GM12891 (cell line): ENCODE measurements at regions not wholly inside any gene's neighbourhood (a gene's known extent, or its start where the extent isn't known, plus 50 kb on each side); places are given as distances from the start of the nearest gene placed in this dataset.
A peak's percentile ranks its signal among the peaks of the same experiment; 100 is the strongest.

Source experiments
- DNase-seq: peaks from one replicate; pipeline ENCODE4 v3.0.0; 2011; ENCODE audit warnings: low spot score; ENCODE audit not compliant: insufficient read length
- FAIRE-seq: peaks from 2 replicates; lab custom pipeline; 2011; peaks lifted over from hg19 to GRCh38; lab: Jason Lieb, UNC
- PAX5 ChIP-seq: IDR thresholded peaks from 2 replicates; pipeline ENCODE4 v1.6.1; 2011; ENCODE audit warnings: low read length, moderate library complexity, mild to moderate bottlenecking; ENCODE audit not compliant: insufficient read depth, severe bottlenecking
- POLR2A ChIP-seq: IDR thresholded peaks from 2 replicates; pipeline ENCODE4 v1.6.1; 2011; ENCODE audit warnings: low read depth, low read length, control low read depth
- POLR2AphosphoS5 ChIP-seq: IDR thresholded peaks from 2 replicates; pipeline ENCODE4 v1.6.1; 2011; ENCODE audit warnings: low read depth, low read length, control low read depth
- POU2F2 ChIP-seq: IDR thresholded peaks from 2 replicates; pipeline ENCODE4 v1.6.1; 2011; ENCODE audit warnings: low read depth, mild to moderate bottlenecking, control low read depth, low read length, moderate library complexity
- SPI1 ChIP-seq: IDR thresholded peaks from 2 replicates; pipeline ENCODE4 v1.6.1; 2011; ENCODE audit warnings: low read depth, low read length, control low read depth
- TAF1 ChIP-seq: IDR thresholded peaks from 2 replicates; pipeline ENCODE4 v1.6.1; 2011; ENCODE audit warnings: low read depth, low read length, control low read depth

DNA sequence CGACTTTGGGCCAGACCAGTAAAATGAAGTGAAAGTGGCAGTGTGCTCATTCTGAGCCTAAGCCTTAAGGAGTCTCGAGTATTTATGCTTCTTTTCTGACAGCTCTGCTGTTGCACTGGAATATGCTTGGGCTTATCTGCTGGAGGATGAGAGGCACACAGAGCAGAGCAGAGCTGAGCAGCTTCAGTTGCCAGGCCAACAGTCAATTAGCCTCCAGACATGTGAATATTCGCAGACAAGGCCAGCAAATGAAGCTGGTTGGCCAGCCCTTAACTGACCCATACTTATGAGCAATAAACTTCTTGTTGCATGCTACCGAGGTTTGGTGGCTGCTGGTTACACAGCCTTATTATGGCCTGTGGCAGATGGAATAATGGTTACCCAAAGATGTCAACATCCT, 203.0 kb upstream of the GEMIN8 start:
- FAIRE-seq, result no peak
- no peak for TF ChIP-seq SPI1
- TF ChIP-seq TAF1, result no peak
- TF ChIP-seq POLR2A, result no peak
- TF ChIP-seq PAX5, result no peak
- no peak for DNase-seq

DNA sequence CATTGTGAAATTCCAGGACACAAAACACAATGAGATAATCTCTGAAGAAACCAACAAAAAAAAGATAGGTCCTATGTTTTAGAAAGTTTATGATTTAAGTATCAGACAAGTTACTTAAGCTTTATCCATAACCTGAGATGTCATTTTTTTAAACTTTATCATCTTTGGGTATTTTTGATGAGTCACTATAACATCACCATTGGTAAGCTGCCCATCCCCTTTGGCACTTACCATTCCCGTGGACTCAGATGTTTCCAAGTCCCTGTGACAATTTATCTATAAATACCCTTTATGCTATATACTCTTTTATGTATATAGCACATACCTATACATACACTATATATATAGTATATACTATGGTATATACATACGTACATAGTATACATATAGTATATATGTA, 198.9 kb upstream of the GEMIN8 start:
- FAIRE-seq (no peak), DNase-seq (no peak)
- TF ChIP-seq PAX5 (no peak), SPI1 (no peak), POU2F2 (no peak), TAF1 (no peak), POLR2AphosphoS5 (no peak), POLR2A (no peak)

DNA sequence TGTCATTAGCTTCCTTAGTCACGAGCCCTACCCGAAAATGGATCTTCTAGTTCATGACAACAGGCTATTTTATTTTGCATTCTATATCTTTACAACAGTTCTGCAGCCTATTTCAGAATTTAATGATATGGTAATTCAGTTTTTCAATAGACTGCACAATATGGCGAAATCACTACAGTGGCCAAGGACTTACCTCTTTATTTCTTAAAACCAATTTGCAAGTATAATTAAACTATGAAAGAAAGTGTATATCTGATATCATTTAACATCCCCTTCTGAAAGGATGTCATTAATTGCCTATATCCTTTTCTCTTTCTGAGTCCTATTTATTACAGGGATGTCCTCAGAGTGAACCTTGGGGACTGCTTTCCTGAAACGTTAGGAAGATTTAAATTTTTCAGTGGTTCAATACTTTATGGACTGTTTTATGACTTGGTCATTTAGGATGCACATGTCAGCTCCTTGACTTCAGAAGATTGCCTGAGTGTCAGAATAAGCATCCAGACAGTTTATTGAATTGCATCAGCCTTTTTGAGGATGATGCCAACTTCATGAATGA, 190.8 kb upstream of the GEMIN8 start:
- DNase-seq (no peak), FAIRE-seq (no peak)
- no peak for TF ChIP-seq POLR2AphosphoS5
- no peak for TF ChIP-seq PAX5
- no peak for TF ChIP-seq POLR2A
- no peak for TF ChIP-seq TAF1
- TF ChIP-seq SPI1, result no peak
- no peak for TF ChIP-seq POU2F2

DNA sequence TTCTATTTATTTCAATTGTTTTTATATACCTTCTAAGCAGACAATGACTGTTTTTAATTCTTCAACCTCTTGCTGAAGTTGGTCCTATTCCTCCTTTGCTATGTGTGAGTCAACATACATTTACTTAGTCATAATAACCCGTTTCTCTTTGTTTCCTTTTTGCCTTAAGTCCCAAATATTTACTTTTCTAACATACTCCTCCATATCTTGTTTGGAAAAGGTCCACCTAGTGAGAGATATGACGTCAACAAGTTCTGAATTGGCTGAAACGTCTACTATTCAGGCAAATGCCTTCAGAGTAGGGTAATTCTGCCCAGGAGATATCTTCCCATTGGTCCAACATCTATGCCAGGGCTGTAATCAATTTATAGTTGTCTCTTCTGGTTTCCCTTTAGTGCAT, 179.3 kb upstream of the GEMIN8 start:
- no peak for DNase-seq
- TF ChIP-seq SPI1 (no peak), POU2F2 (no peak), PAX5 (no peak), POLR2AphosphoS5 (no peak), TAF1 (no peak), POLR2A (no peak)
- FAIRE-seq, result no peak

DNA sequence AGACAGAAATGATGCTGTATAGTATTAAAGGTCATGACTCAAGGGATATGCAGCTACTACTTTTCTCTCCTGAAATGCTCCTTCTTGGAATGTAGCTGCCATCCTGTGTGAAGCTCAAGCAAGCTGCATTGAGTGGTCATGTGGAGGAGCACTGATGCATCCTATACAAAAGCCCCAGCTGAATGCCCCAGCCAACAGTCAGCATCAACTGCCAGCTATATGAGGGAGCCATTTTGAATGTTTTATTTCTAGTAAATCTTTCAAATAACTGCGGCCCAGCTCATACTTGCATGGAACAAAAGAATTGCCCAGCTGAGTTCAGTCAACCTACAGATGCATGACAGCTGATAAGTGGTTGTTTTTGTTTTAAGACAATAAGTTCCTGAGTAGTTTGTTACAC, 165.0 kb upstream of the GEMIN8 start:
- TF ChIP-seq POU2F2 (no peak), PAX5 (no peak)
- FAIRE-seq (no peak), DNase-seq (no peak)

DNA sequence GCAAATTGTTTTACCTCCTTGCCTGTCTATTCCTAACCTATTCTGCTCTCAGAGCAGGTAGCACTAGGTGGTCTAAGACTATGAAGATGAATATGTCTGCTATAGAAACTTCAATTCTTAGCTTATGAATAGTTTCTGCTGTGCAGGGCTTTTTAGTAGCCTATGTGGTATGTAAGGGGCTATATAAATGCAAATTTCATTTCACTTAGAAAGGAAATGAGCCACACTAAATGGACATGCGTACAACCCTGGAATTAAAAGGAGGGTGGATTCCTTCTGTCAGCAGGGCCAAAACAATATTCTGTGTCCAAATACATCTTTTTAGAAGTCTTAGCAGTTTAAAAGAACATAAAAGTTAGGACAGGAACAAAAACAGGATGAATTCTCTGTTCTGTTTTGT, 163.9 kb upstream of the GEMIN8 start:
- no peak for TF ChIP-seq POU2F2
- TF ChIP-seq TAF1, result no peak
- TF ChIP-seq POLR2AphosphoS5, result no peak
- no peak for TF ChIP-seq SPI1
- no peak for TF ChIP-seq PAX5
- TF ChIP-seq POLR2A, result no peak
- DNase-seq (no peak), FAIRE-seq (no peak)

DNA sequence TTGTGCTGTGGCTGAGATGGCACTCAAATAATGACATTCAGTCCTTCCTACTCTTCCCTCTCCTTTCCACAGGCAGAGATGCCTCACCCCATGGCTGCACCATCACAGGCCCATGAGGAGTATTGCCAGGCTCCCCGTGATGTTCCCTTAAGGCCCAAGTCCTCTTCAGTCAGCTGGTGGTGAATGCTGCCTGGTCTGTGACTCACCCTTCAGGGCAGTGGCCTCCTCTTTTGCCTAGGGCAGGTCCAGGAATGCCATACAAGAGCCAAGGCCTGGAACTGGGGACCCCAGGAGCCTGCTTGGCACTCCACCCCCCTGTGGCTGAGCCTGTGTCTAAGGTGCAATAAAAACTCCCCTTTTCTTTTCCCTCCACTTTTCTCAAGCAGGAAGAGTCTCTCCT, 144.2 kb upstream of the GEMIN8 start:
- TF ChIP-seq POLR2AphosphoS5 (no peak), POU2F2 (no peak), SPI1 (no peak), PAX5 (no peak), POLR2A (no peak), TAF1 (no peak)
- no peak for FAIRE-seq
- no peak for DNase-seq

DNA sequence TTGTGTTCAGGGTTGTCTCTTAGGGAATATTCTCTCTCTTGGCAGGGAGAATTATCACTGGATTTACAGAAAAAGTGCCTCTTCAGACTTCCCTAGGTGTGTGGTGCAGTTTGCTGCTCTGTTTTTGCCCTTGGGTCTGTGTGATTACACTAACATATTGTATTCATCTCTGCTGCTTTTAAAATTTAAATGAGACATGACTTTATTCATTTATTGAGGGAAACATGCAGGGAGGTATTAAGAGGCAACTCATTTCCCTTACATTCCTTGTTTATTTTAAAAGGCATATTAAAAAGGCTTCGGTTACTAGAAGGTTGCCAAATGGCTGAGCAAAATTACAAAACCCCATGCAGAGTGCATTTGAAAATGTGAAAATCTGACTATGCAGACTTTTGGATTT, 135.1 kb upstream of the GEMIN8 start:
- TF ChIP-seq SPI1 (no peak), PAX5 (no peak), POU2F2 (no peak), POLR2AphosphoS5 (no peak), POLR2A (no peak), TAF1 (no peak)
- DNase-seq, result no peak
- no peak for FAIRE-seq

DNA sequence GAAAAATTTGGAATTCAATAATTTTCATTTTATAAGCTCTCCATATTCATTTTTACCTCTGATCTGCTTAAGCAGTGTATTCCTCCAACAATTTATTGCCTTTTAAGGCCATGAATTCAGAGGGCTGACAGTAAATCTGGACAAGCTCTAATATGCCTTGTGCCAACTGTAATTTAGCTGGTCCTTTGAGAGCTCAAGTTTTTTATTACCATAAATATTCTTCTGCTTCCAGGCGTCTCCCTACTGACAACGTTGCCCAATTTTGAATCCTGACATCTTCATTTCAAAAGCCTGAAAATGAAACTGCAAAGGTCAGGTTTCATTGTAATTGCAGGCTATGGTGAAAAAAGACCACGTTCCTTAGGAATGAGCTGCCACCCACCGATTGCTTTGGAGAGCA, 95.8 kb upstream of the GEMIN8 start:
- no peak for TF ChIP-seq PAX5
- TF ChIP-seq POU2F2, result no peak
- TF ChIP-seq TAF1, result no peak
- no peak for TF ChIP-seq SPI1
- TF ChIP-seq POLR2A, result no peak
- TF ChIP-seq POLR2AphosphoS5, result no peak
- no peak for FAIRE-seq
- DNase-seq, result no peak

DNA sequence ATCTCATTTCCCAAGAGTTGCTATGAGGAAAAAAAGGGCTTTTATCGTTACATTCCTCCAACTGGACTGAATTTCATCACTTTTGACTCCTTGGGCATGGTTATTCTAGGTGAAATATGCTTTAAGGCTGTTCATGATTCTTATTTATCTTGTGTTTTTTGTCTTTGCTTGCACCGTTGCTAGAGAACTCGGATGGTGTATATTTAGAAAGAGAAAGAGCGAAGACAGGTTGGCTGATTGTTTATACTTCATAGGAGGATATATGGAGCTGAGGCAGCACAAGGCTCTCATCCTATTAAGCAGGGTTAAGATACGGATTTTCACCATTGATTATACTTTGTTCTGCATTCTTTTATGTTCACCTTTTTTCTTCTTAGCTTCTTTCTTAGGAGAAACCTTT, 94.9 kb upstream of the GEMIN8 start:
- no peak for FAIRE-seq
- DNase-seq, result no peak
- TF ChIP-seq PAX5, result no peak
- TF ChIP-seq POLR2AphosphoS5, result no peak
- no peak for TF ChIP-seq POLR2A
- TF ChIP-seq SPI1, result no peak
- no peak for TF ChIP-seq POU2F2
- TF ChIP-seq TAF1, result no peak

DNA sequence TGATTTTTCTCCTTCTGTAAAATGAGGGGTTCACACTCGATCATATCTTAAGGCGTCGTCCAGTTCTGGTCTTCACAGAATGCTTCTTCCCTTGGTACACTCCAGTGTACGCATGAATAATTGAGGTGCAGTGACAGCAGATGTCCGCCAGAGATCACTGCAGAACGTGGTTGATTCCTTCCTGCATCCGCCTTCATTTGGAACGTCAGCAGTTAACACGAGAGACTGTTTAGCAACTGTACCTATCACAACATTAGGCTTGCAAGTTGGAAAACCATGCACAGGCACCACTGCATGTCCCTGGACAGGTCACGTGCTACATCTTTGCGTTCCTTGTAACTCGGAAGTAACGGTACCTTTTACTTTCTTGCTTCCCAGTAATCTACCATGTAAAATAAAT, 66.0 kb upstream of the GEMIN8 start:
- TF ChIP-seq POLR2AphosphoS5, result no peak
- FAIRE-seq (peak; percentile 93), DNase-seq (peak; percentile 1)

DNA sequence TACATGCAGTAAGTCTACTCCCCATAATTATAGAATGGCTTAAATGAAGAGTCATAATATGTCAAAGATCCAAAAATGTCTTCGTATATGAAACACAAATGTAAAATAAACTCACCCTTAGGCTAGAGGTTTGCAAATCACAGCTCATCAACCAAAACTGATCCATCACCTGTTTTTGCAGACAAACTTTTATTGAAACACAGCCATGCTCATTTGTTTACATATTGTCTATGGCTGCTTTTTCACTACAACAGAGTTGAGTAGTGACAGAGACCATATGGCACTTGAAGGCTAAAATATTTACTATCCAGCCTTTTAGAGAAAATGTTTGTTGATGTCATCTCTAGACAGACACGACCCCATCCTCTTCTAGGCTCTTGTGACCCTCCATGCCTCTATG, 64.5 kb upstream of the GEMIN8 start:
- no peak for FAIRE-seq
- TF ChIP-seq SPI1, result no peak
- TF ChIP-seq POLR2A, result no peak
- TF ChIP-seq POLR2AphosphoS5, result no peak
- no peak for TF ChIP-seq POU2F2
- no peak for TF ChIP-seq PAX5
- TF ChIP-seq TAF1, result no peak
- no peak for DNase-seq
